ENCODE measurements at regions not wholly inside any gene's neighbourhood (a gene's known extent, or its start where the extent isn't known, plus 50 kb on each side); places are given as distances from the start of the nearest gene placed in this dataset.

DNA sequence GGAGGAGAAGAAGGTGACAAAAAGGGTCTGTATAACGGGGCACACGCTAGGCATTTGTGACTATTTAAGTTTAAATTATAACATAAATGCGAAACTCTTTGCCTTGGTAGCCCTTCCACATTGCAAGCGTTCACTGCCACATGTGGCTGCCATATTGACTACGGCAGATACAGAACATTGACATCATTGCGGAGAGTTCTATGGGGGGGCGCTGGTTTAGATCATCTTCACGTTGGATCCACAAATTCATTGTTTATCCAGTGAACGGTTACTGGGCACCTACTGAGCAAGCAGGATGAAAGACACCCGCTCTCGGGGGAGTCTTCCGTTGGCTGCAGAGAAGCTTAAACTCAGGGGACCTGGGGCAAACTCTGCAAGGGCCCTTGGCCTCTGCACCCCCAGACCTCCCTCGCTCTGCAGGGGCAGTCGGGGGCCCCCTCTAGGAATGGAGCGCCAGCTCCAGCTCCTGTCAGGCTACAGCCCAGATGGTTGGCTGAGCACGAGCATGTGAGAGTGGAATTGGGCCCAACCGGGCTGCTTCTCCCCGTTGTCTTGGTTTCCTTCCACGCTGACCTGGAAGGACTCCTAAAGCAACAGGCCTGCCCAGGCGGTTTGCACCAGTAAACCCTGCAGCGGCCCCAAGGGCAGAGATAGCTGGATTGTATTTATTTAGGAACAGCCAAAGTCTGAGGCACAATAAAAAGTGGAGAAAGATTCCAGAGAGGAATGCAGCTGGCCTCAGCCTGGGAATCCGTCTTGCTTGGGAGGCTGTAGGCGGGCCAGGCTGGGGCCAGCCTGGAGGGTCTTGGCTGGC, 172.2 kb downstream of the SEC14L1 start (continued):
- TF ChIP-seq NCOR1 (IDR thresholded peaks at IDR 0.05; ENCODE audit: borderline replicate concordance, low read length) (peak; percentile 31; the same call in 1 of the 2 replicates), SP140L (CRISPR knock-in tag; IDR thresholded peaks at IDR 0.05; ENCODE audit: borderline replicate concordance) (no peak), ZMYM3 (CRISPR knock-in tag; IDR thresholded peaks at IDR 0.05) (0 out of 2 replicates have a peak, but pooled peaks have one; percentile 29), ZSCAN21 (CRISPR knock-in tag; IDR thresholded peaks at IDR 0.05; ENCODE audit: borderline replicate concordance) (no peak), TARDBP (CRISPR knock-in tag; IDR thresholded peaks at IDR 0.05) (no peak), SIX4 (CRISPR knock-in tag; IDR thresholded peaks at IDR 0.05) (no peak), ZFP82 (CRISPR knock-in tag; IDR thresholded peaks at IDR 0.05; ENCODE audit: borderline replicate concordance) (no peak), ZNF367 (CRISPR knock-in tag; IDR thresholded peaks at IDR 0.05; ENCODE audit: borderline replicate concordance) (0 out of 2 replicates have a peak, but pooled peaks have one; percentile 29), ZNF33B (CRISPR knock-in tag; IDR thresholded peaks at IDR 0.05) (no peak), ZNF329 (CRISPR knock-in tag; IDR thresholded peaks at IDR 0.05; ENCODE audit: low read depth) (no peak), TCF7L2 (IDR thresholded peaks at IDR 0.05; ENCODE audit: low read depth, low read length) (no peak), SCMH1 (CRISPR knock-in tag; IDR thresholded peaks at IDR 0.05; ENCODE audit: borderline replicate concordance) (no peak), SMARCC2 (IDR thresholded peaks at IDR 0.05) (no peak), PCBP1 (IDR thresholded peaks at IDR 0.05; ENCODE audit: borderline replicate concordance, low read depth, low read length) (no peak), ZNF264 (CRISPR knock-in tag; IDR thresholded peaks at IDR 0.05) (no peak)
- TF ChIP-seq, protein P1, sequence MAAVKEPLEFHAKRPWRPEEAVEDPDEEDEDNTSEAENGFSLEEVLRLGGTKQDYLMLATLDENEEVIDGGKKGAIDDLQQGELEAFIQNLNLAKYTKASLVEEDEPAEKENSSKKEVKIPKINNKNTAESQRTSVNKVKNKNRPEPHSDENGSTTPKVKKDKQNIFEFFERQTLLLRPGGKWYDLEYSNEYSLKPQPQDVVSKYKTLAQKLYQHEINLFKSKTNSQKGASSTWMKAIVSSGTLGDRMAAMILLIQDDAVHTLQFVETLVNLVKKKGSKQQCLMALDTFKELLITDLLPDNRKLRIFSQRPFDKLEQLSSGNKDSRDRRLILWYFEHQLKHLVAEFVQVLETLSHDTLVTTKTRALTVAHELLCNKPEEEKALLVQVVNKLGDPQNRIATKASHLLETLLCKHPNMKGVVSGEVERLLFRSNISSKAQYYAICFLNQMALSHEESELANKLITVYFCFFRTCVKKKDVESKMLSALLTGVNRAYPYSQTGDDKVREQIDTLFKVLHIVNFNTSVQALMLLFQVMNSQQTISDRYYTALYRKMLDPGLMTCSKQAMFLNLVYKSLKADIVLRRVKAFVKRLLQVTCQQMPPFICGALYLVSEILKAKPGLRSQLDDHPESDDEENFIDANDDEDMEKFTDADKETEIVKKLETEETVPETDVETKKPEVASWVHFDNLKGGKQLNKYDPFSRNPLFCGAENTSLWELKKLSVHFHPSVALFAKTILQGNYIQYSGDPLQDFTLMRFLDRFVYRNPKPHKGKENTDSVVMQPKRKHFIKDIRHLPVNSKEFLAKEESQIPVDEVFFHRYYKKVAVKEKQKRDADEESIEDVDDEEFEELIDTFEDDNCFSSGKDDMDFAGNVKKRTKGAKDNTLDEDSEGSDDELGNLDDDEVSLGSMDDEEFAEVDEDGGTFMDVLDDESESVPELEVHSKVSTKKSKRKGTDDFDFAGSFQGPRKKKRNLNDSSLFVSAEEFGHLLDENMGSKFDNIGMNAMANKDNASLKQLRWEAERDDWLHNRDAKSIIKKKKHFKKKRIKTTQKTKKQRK (IDR thresholded peaks at IDR 0.05; ENCODE audit: low read length): no peak
- TF ChIP-seq, protein P2, sequence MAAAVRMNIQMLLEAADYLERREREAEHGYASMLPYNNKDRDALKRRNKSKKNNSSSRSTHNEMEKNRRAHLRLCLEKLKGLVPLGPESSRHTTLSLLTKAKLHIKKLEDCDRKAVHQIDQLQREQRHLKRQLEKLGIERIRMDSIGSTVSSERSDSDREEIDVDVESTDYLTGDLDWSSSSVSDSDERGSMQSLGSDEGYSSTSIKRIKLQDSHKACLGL (CRISPR knock-in tag; IDR thresholded peaks at IDR 0.05): no peak
- TF ChIP-seq, protein P3, sequence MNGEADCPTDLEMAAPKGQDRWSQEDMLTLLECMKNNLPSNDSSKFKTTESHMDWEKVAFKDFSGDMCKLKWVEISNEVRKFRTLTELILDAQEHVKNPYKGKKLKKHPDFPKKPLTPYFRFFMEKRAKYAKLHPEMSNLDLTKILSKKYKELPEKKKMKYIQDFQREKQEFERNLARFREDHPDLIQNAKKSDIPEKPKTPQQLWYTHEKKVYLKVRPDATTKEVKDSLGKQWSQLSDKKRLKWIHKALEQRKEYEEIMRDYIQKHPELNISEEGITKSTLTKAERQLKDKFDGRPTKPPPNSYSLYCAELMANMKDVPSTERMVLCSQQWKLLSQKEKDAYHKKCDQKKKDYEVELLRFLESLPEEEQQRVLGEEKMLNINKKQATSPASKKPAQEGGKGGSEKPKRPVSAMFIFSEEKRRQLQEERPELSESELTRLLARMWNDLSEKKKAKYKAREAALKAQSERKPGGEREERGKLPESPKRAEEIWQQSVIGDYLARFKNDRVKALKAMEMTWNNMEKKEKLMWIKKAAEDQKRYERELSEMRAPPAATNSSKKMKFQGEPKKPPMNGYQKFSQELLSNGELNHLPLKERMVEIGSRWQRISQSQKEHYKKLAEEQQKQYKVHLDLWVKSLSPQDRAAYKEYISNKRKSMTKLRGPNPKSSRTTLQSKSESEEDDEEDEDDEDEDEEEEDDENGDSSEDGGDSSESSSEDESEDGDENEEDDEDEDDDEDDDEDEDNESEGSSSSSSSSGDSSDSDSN (CRISPR knock-in tag; IDR thresholded peaks at IDR 0.05): no peak; the same call in 1 of the 2 replicates
- TF ChIP-seq, protein P4, sequence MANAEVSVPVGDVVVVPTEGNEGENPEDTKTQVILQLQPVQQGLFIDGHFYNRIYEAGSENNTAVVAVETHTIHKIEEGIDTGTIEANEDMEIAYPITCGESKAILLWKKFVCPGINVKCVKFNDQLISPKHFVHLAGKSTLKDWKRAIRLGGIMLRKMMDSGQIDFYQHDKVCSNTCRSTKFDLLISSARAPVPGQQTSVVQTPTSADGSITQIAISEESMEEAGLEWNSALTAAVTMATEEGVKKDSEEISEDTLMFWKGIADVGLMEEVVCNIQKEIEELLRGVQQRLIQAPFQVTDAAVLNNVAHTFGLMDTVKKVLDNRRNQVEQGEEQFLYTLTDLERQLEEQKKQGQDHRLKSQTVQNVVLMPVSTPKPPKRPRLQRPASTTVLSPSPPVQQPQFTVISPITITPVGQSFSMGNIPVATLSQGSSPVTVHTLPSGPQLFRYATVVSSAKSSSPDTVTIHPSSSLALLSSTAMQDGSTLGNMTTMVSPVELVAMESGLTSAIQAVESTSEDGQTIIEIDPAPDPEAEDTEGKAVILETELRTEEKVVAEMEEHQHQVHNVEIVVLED (CRISPR knock-in tag; IDR thresholded peaks at IDR 0.05; ENCODE audit: borderline replicate concordance): no peak
- TF ChIP-seq, protein P5, sequence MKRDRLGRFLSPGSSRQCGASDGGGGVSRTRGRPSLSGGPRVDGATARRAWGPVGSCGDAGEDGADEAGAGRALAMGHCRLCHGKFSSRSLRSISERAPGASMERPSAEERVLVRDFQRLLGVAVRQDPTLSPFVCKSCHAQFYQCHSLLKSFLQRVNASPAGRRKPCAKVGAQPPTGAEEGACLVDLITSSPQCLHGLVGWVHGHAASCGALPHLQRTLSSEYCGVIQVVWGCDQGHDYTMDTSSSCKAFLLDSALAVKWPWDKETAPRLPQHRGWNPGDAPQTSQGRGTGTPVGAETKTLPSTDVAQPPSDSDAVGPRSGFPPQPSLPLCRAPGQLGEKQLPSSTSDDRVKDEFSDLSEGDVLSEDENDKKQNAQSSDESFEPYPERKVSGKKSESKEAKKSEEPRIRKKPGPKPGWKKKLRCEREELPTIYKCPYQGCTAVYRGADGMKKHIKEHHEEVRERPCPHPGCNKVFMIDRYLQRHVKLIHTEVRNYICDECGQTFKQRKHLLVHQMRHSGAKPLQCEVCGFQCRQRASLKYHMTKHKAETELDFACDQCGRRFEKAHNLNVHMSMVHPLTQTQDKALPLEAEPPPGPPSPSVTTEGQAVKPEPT (CRISPR knock-in tag; IDR thresholded peaks at IDR 0.05; ENCODE audit: low read depth): no peak

Data from HepG2 (cell line).